ENCODE measurements at regions not wholly inside any gene's neighbourhood (a gene's known extent, or its start where the extent isn't known, plus 50 kb on each side); places are given as distances from the start of the nearest gene placed in this dataset.

GRCh38 chr5:125149110-125149509 lies 402.7 kb upstream of the ZNF608 start:
- no peak for DNase-seq

GRCh38 chr5:125149527-125149926 lies 403.1 kb upstream of the ZNF608 start:
- no peak for DNase-seq

DNA sequence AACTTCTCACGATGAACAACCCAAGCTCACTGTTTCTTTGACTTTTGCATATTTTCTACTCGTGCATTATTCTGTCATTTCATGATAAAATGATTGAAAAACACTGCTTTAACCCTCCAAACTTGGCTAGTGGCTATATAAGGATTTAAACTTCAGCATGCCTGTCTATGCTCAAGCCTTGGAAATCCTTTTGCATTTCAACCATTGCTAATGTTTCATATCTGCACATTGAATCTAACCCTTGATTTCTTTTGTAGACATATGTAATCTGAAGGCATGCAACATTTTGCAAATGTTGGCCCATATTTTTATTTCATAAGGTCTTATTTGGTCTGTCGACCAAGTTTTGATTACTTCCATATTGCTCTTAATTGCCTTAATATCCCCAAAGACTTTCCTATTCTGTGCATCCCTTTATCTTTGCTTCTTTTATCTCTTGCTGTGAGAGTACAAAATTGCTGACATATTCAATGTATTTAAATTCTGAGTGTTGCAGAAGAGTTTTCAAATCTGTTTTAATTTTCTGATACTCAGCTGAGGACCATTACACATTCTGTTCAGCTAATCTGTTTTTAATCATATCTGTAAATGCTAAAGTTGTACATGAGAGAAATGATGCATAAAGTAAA lies 403.7 kb upstream of the ZNF608 start:
- DNase-seq = no peak

DNA sequence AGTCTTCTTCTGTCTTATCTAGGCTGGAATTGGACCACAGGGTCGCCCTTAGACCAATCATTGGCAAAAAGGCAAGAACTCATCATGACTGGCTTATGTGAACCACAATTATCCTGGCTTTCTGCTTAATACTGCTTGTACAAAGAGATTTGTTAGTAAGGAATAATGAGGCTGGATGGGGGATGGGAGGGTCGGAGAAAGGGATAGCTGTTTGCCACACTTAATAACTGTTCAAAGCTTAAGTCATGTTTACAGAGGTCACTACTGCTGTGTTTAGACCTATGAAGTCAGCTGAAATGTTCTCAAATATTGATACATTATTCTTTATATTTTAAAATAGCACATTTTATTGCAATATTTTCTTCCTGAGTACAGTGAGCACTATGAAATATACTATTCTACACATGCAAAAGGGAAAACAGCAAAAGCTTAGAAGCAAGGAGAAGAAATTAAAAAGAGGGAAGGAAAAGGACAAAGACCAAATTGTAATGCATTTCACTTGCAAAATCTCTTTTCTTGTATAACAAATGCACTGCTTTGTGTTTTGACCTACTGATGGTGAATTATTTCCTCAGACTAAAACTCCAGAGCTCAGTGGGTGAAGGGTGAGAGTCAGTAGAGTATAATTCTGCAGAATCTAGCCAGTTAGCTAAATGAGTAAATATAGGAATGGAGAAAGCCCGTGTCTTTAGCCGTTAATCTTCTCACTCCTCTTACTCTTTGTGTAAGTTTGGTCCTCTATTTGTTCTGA lies 404.9 kb upstream of the ZNF608 start:
- DNase-seq = no peak

DNA sequence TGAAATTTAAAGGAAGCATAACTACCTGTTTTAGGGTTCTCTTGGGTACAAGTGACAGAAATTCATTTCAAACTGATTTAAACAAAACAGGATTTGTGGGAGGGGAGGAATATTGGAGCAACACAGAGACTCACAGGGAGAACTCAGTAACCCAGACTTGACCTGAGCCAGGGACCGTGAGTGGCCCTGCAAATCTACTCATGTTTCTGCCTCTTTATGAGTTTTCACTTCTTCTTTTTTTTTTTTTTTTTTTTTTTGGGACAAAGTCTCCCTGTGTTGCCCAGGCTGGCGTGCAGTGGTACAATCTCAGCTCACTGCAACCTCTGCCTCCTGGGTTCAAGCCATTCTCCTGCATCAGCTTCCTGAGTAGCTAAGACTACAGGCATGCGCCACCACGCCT lies 405.6 kb upstream of the ZNF608 start:
- DNase-seq = no peak

- no peak for DNase-seq
Measured at GRCh38 chr5:125152461-125153189, 406.2 kb upstream of the ZNF608 start.

DNA sequence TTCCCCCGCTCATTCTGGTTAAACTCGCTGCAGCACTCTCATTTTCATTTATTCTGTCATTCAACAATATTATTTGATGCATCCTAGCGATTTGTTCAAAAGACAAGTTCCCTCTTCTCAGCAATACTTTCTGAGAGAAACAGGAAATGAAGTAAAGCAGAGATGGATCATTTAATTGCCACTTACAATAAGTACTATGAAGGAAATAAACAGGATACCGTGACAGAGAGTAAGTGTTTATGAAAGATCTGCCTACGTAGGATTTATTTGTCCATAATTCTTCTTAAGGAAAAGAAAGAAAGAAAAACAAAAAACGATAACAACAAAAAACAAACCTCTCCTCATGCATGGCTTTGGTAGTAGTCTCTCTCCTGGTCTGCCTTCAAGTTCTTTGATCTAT lies 406.8 kb upstream of the ZNF608 start:
- DNase-seq = no peak

DNA sequence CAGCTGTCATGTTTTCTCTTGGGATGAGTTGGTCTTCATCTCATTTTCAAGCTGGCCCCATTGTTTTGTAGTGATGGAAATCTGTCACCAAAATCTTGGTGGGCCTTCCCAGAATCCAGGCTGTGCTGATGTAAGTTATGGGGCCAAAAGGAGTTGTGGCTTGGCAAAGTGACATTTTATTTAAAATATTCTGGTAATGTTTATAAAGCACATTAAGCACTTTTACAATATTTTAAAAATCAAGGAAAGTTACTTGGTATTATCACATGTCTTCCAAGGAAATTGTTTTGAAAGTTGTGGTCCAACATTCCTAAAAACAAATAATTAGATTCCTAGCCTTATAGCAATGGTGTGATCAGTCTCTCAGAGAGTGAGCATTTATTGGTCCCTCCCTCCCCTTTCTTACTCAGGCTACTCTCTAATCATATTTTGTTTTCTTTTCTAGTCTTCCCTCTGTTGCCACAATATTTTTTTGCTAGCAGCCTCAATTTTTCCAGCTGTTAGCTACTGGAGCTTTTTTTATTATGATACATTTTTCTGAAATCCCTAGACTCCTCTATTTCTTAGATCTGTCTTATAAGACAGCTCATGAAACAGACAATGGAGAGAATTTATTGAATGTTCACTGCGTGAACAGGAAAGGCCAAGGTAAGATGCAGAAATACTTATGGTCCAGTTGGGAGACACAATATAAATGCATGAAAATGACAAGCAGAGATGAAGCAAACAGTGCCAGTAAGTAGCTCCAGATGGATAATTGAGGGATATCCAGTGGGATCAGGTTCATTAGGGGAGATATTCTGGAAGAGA lies 408.1 kb upstream of the ZNF608 start:
- DNase-seq = no peak

DNA sequence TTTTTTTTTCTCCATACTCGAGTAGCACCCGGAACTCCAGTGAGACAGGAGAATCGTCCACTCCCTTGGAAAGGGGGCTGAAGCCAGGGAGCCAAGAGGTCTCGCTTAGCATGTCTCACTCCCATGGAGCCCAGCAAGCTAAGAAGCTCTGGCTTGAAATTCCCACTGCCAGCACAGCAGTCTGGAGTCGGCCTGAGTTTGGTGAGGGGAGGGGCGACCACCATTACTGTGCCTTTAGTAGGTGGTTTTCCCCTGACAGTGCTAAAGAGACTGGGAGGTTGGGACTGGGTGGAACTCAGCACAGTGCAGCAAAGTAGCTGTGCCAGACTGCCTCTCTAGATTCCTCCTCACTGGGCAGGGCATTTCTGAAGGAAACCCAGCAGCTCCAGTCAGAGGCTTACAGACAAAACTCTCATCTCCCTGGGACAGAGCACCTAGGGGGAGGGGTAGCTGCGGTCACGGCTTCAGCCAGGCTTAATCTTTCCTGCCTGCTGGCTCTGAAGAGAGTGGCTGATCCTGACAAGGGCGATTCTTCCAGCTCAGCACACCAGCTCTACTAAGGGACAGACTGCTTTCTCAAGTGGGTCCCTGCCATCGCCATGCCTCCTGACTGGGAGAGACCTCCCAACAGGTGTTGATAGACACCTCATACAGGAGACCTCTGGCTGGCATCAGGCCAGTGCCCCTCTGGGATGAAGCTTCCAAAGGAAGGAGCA lies 414.5 kb upstream of the ZNF608 start:
- no peak for DNase-seq

GRCh38 chr5:125162714-125163113 lies 416.3 kb upstream of the ZNF608 start:
- DNase-seq = no peak

GRCh38 chr5:125169396-125169795 lies 423.0 kb upstream of the ZNF608 start:
- DNase-seq = no peak

GRCh38 chr5:125171641-125172040 lies 425.2 kb upstream of the ZNF608 start:
- DNase-seq = no peak

- no peak for DNase-seq
Measured at GRCh38 chr5:125175348-125176004, 429.0 kb upstream of the ZNF608 start.

DNA sequence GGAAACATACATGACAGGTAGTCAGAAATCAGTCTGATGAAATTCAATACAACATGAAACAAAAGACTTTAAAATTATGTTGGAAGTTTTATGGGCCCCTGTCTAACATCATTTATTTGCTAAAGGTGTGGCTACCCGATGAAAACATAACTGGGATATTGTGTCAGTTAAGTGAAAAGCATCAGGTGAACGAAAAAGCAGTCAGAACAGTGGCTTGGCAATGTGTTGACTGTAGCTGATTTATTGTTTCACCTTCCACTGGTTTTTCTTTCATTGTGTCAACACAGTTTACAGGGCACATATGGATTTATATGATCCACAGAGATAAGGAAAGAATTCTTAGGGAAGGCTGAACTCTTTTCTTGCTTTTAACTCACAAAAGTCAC lies 429.6 kb upstream of the ZNF608 start:
- no peak for DNase-seq

DNA sequence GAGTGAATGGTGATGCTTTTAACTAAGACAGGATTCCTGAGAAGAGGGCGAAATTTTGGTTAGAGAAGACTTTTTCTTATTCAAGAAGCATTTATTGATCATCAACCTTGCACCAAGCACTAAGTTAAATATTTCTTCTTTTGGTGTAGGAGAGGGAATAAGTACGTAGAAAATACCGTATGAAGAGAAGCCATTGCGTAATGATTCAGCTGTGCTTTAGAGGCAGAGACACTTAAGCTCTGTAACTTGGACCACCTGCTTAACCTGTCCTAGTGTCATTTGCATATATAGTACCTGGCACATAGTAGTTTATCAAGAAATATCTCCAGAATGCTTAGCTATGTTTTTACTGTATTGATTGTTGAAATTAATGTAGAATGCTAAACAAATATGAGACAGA lies 430.9 kb upstream of the ZNF608 start:
- DNase-seq = no peak

DNA sequence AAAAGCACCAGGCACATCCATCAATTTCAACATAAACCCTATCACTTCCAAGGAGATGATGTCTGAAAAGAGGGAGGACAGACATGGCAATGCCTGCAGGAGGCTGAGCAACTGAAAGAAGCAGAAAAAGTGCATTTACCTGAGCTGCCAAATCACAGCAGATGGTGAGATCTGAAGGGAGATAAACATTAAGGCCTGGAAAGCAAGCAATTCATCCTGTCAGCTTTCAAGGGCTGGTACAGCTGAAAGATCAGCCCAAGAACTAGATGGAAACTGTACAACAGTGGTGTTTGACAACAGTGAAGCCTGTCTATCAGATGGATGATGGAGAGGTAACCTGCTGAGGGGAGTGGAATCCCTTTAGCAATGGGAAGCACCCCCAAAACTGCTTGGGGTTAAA lies 433.2 kb upstream of the ZNF608 start:
- DNase-seq = no peak

GRCh38 chr5:125180231-125180829 lies 433.9 kb upstream of the ZNF608 start:
- DNase-seq = no peak

DNA sequence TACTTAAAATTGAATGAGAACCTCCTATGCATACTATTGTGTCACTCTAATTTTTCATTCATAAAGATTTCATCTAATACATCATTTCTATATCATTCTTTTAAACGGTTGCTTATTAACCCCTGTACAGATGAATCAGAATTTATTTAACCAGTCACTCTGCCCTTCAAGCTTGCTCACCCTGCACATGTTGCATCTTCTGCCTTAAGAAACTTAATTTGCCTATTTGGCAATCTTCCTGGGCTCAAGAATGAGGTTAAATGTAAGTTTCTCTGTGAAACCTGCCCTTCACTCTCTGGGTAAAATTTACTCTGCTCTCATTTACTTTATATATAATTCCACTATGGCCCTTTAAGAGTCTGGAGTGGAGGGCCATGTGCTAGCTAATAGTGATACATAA lies 434.7 kb upstream of the ZNF608 start:
- no peak for DNase-seq

- DNase-seq = no peak
Measured at GRCh38 chr5:125181955-125182354, 435.5 kb upstream of the ZNF608 start.

GRCh38 chr5:125185740-125186139 lies 439.3 kb upstream of the ZNF608 start:
- no peak for DNase-seq

- DNase-seq = no peak
Measured at GRCh38 chr5:125186911-125187375, 440.5 kb upstream of the ZNF608 start.

Data from central memory CD4-positive, alpha-beta T cell (primary cell).